ENCODE measurements at regions not wholly inside any gene's neighbourhood (a gene's known extent, or its start where the extent isn't known, plus 50 kb on each side); places are given as distances from the start of the nearest gene placed in this dataset.

DNA sequence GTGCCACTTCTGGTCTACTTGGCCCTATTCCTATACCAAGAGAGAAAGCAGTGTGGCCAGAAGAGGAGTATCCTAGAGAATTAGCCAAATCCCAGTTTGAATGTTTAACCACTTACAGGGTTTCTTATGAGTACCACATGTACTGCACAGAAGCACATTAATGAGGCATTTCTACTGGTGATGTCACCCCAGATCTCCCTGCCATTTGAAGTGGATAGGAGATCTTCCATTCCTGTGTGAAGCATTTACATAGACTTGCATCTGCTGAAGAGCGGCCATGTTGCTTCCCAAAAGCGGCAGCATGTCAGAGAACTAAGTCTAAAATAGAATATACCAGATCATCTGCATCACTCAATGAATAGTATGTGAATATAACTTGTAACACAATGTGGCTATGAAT lies 108.4 kb upstream of the TUSC7 start:
- intact Hi-C loops (cut with micrococcal nuclease): no loop called here

DNA sequence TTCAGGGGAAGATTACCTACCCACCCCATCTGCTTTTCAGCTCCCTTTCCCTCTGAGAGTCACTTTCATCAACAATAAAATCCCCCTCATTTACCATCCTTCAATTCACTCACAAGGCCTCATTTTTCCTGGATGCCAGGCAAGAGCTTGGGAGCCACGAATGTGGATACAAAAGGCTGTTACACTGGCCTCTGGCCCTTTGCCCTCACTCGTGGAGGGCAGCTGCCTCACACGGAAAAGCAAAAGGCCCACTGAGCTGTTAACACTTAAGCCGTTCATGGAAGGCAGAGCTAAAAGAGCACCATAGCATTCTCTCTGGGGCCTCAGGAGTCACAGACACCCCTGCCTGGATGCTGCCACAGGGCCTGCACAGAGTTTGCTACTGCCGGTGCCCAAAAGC lies 102.4 kb upstream of the TUSC7 start:
- Histone ChIP-seq H3K4me3 (ENCODE audit: low read length) (no peak overlapping the region), H3K27ac (ENCODE audit: low read length) (no peak overlapping the region), H3K4me1 (ENCODE audit: insufficient read depth, low read length) (no peaks in the 10 kb centered on the region), H3K27me3 (ENCODE audit: low read length) (no peaks in the 10 kb centered on the region), H3K4me2 (ENCODE audit: low read length) (no peak overlapping the region), H3K79me2 (ENCODE audit: low read length) (no peaks in the 10 kb centered on the region), H4K20me1 (ENCODE audit: low read length) (no peaks in the 10 kb centered on the region), H3K9me3 (ENCODE audit: low read length) (peaks cover 19% of the 10 kb centered on the region; the same call in 1 of the 2 replicates), H2AFZ (ENCODE audit: low read length) (no peak overlapping the region), H3K9ac (ENCODE audit: low read length) (no peak overlapping the region), H3F3A (ENCODE audit: low read length, unreplicated experiment) (no peaks in the 10 kb centered on the region), H3K9me2 (replicated peaks; ENCODE audit: low read length) (no peaks in the 10 kb centered on the region), H3K36me3 (ENCODE audit: low read depth, low read length) (no peaks in the 10 kb centered on the region)
- ChIA-PET POLR2A (ENCODE audit: unreplicated experiment) (no interaction called here), CTCF (interaction anchor here (0.6 kb wide), 1 partner anchor 50 kb away, joined by 3 read pairs; no protein-coding TSS in a partner anchor)
- no peak for ATAC-seq
- intact Hi-C loops (cut with micrococcal nuclease): no loop called here
- BruUV-seq (replicated peaks): no TSS peak
- DNase-seq: no peak
- TF ChIP-seq EZH2 (IDR thresholded peaks at IDR 0.05; ENCODE audit: low read length, unreplicated experiment) (no peak), EZH2phosphoT487 (IDR thresholded peaks at IDR 0.05; ENCODE audit: borderline replicate concordance, low read length) (no peak)
- TF ChIP-seq, protein P1, sequence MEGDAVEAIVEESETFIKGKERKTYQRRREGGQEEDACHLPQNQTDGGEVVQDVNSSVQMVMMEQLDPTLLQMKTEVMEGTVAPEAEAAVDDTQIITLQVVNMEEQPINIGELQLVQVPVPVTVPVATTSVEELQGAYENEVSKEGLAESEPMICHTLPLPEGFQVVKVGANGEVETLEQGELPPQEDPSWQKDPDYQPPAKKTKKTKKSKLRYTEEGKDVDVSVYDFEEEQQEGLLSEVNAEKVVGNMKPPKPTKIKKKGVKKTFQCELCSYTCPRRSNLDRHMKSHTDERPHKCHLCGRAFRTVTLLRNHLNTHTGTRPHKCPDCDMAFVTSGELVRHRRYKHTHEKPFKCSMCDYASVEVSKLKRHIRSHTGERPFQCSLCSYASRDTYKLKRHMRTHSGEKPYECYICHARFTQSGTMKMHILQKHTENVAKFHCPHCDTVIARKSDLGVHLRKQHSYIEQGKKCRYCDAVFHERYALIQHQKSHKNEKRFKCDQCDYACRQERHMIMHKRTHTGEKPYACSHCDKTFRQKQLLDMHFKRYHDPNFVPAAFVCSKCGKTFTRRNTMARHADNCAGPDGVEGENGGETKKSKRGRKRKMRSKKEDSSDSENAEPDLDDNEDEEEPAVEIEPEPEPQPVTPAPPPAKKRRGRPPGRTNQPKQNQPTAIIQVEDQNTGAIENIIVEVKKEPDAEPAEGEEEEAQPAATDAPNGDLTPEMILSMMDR (conservative IDR thresholded peaks at IDR 0.05; ENCODE audit: low read depth, low read length): no peak

More for the DNA sequence above, 108.4 kb upstream of the TUSC7 start:
- Histone ChIP-seq H3K9me2 (replicated peaks; ENCODE audit: low read length) (no peaks in the 10 kb centered on the region), H3F3A (ENCODE audit: low read length, unreplicated experiment) (no peaks in the 10 kb centered on the region), H3K4me3 (ENCODE audit: low read length) (no peak overlapping the region), H3K9ac (ENCODE audit: low read length) (no peak overlapping the region), H3K4me1 (ENCODE audit: insufficient read depth, low read length) (no peaks in the 10 kb centered on the region), H3K79me2 (ENCODE audit: low read length) (no peaks in the 10 kb centered on the region), H2AFZ (ENCODE audit: low read length) (no peak overlapping the region), H3K27ac (ENCODE audit: low read length) (no peak overlapping the region), H3K27me3 (ENCODE audit: low read length) (no peaks in the 10 kb centered on the region), H3K36me3 (ENCODE audit: low read depth, low read length) (no peaks in the 10 kb centered on the region), H4K20me1 (ENCODE audit: low read length) (no peaks in the 10 kb centered on the region), H3K4me2 (ENCODE audit: low read length) (no peak overlapping the region), H3K9me3 (ENCODE audit: low read length) (peaks cover 15% of the 10 kb centered on the region; the same call in 1 of the 2 replicates)
- TF ChIP-seq EZH2phosphoT487 (IDR thresholded peaks at IDR 0.05; ENCODE audit: borderline replicate concordance, low read length): no peak
- TF ChIP-seq, protein P1 (conservative IDR thresholded peaks at IDR 0.05; ENCODE audit: low read depth, low read length): no peak
- no peak for TF ChIP-seq EZH2 (IDR thresholded peaks at IDR 0.05; ENCODE audit: low read length, unreplicated experiment)
- ATAC-seq (no peak), DNase-seq (no peak)
- no TSS peak for BruUV-seq (replicated peaks)
- CTCF ChIA-PET: no interaction called here
- POLR2A ChIA-PET (ENCODE audit: unreplicated experiment): no interaction called here

DNA sequence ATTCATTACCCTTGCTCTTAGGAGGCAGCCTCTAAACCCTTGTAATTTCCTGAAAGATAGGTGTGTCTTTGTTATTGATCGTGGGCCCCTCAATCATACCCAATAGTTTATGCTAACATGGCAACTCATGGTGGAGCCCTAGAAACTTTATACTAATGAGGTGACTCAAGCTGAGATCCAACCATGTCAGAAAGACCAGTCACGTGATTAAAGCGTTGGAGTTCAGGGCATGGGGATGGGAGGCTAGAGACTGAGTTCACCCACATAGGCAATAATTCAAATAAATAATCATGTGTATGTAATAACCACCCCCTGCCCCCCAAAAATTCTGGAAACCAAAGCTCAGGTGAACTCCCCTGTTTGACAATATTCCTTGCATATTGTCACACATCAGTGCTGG lies 99.5 kb upstream of the TUSC7 start:
- H3K36me3 ChIP-seq (ENCODE audit: low read depth, low read length): no peaks in the 10 kb centered on the region
- H3K4me1 ChIP-seq (ENCODE audit: insufficient read depth, low read length): no peaks in the 10 kb centered on the region
- no peaks in the 10 kb centered on the region for H3F3A ChIP-seq (ENCODE audit: low read length, unreplicated experiment)
- H3K27ac ChIP-seq (ENCODE audit: low read length): no peak overlapping the region
- no peak overlapping the region for H3K4me3 ChIP-seq (ENCODE audit: low read length)
- no peak for DNase-seq
- no peaks in the 10 kb centered on the region for H3K9me2 ChIP-seq (replicated peaks; ENCODE audit: low read length)
- no TSS peak for BruUV-seq (replicated peaks)
- CTCF ChIA-PET: no interaction called here
- no peak for ATAC-seq
- no peak overlapping the region for H2AFZ ChIP-seq (ENCODE audit: low read length)
- no peaks in the 10 kb centered on the region for H4K20me1 ChIP-seq (ENCODE audit: low read length)
- H3K27me3 ChIP-seq (ENCODE audit: low read length): no peaks in the 10 kb centered on the region
- H3K79me2 ChIP-seq (ENCODE audit: low read length): no peaks in the 10 kb centered on the region
- intact Hi-C loops (cut with micrococcal nuclease): no loop called here
- no peak overlapping the region for H3K9ac ChIP-seq (ENCODE audit: low read length)
- H3K4me2 ChIP-seq (ENCODE audit: low read length): no peak overlapping the region
- TF ChIP-seq, protein P1 (conservative IDR thresholded peaks at IDR 0.05; ENCODE audit: low read depth, low read length): no peak
- no peak for TF ChIP-seq EZH2phosphoT487 (IDR thresholded peaks at IDR 0.05; ENCODE audit: borderline replicate concordance, low read length)
- TF ChIP-seq EZH2 (IDR thresholded peaks at IDR 0.05; ENCODE audit: low read length, unreplicated experiment): no peak
- POLR2A ChIA-PET (ENCODE audit: unreplicated experiment): no interaction called here
- H3K9me3 ChIP-seq (ENCODE audit: low read length): 0 out of 2 replicates have a peak, but pooled peaks cover 9% of the 10 kb centered on the region
